H1 (cell line): ENCODE measurements at regions not wholly inside any gene's neighbourhood (a gene's known extent, or its start where the extent isn't known, plus 50 kb on each side); places are given as distances from the start of the nearest gene placed in this dataset.

Source experiments
- CHD7 ChIP-seq: fragments of 300-600 bp; sonication (generic); IDR thresholded peaks from 2 replicates; pipeline ENCODE4 v1.7.1; 2012; ENCODE audit warnings: low read length, moderate library complexity, mild to moderate bottlenecking, inconsistent platforms; ENCODE audit not compliant: insufficient replicate concordance
- MAX ChIP-seq: IDR thresholded peaks from 2 replicates; pipeline ENCODE4 v1.6.1; 2012; ENCODE audit warnings: inconsistent platforms

GRCh38 chr10:17533731-17534130 lies 79.3 kb upstream of the ST8SIA6 start (continued):
- TF ChIP-seq CHD7 (no peak), MAX (no peak)
